ENCODE measurements at regions not wholly inside any gene's neighbourhood (a gene's known extent, or its start where the extent isn't known, plus 50 kb on each side); places are given as distances from the start of the nearest gene placed in this dataset.
"Not testable (repeated sequence)": the region's sequence is repeated elsewhere in the genome, so short reads cannot be mapped to it uniquely, and the experiment has no call there.

GRCh38 chr10:6877722-6878392 lies 297.8 kb upstream of the PRKCQ start:
- DNase-seq (ENCODE audit: low spot score), result no peak

- no peak for DNase-seq (ENCODE audit: low spot score)
Observed at GRCh38 chr10:6877336-6877721, 297.3 kb upstream of the PRKCQ start.

- DNase-seq (ENCODE audit: low spot score), result no peak
Observed at GRCh38 chr10:6875269-6875865, 295.3 kb upstream of the PRKCQ start.

- no peak for DNase-seq (ENCODE audit: low spot score)
Observed at GRCh38 chr10:6871128-6871527, 291.1 kb upstream of the PRKCQ start.

- no peak for DNase-seq (ENCODE audit: low spot score)
Observed at GRCh38 chr10:6868036-6868725, 288.1 kb upstream of the PRKCQ start.

GRCh38 chr10:6866757-6867156 lies 286.7 kb upstream of the PRKCQ start:
- DNase-seq (ENCODE audit: low spot score), result no peak

- DNase-seq (ENCODE audit: low spot score), result no peak
Observed at GRCh38 chr10:6864142-6864541, 284.1 kb upstream of the PRKCQ start.

- no peak for DNase-seq (ENCODE audit: low spot score)
Observed at GRCh38 chr10:6863381-6863780, 283.3 kb upstream of the PRKCQ start.

GRCh38 chr10:6850452-6850851 lies 270.4 kb upstream of the PRKCQ start:
- no peak for DNase-seq (ENCODE audit: low spot score)

- no peak for DNase-seq (ENCODE audit: low spot score)
Observed at GRCh38 chr10:6847561-6847960, 267.5 kb upstream of the PRKCQ start.

GRCh38 chr10:6843894-6844650 lies 264.0 kb upstream of the PRKCQ start:
- DNase-seq (ENCODE audit: low spot score), result no peak

- DNase-seq (ENCODE audit: low spot score), result no peak
Observed at GRCh38 chr10:6843481-6843881, 263.4 kb upstream of the PRKCQ start.

GRCh38 chr10:6842722-6843121 lies 262.6 kb upstream of the PRKCQ start:
- no peak for DNase-seq (ENCODE audit: low spot score)

GRCh38 chr10:6841761-6842160 lies 261.7 kb upstream of the PRKCQ start:
- DNase-seq (ENCODE audit: low spot score), result no peak

- DNase-seq (ENCODE audit: low spot score), result peak; percentile 18
Observed at GRCh38 chr10:6840766-6841165, 260.7 kb upstream of the PRKCQ start.

GRCh38 chr10:6840201-6840691 lies 260.2 kb upstream of the PRKCQ start:
- no peak for DNase-seq (ENCODE audit: low spot score)

- DNase-seq (ENCODE audit: low spot score), result no peak
Observed at GRCh38 chr10:6838118-6838517, 258.0 kb upstream of the PRKCQ start.

- DNase-seq (ENCODE audit: low spot score), result no peak
Observed at GRCh38 chr10:6833458-6834011, 253.5 kb upstream of the PRKCQ start.

- not testable (repeated sequence) for DNase-seq (ENCODE audit: low spot score)
Observed at GRCh38 chr10:6830981-6831380, 250.9 kb upstream of the PRKCQ start.

GRCh38 chr10:6824793-6825192 lies 244.7 kb upstream of the PRKCQ start:
- not testable (repeated sequence) for DNase-seq (ENCODE audit: low spot score)

- no peak for DNase-seq (ENCODE audit: low spot score)
Observed at GRCh38 chr10:6823770-6824169, 243.7 kb upstream of the PRKCQ start.

- DNase-seq (ENCODE audit: low spot score), result no peak
Observed at GRCh38 chr10:6819301-6819700, 239.2 kb upstream of the PRKCQ start.

All from GM03348 (cell line).